ENCODE measurements at regions not wholly inside any gene's neighbourhood (a gene's known extent, or its start where the extent isn't known, plus 50 kb on each side); places are given as distances from the start of the nearest gene placed in this dataset.
"Not testable (repeated sequence)": the region's sequence is repeated elsewhere in the genome, so short reads cannot be mapped to it uniquely, and the experiment has no call there.

GRCh38 chr5:117594166-117594565 lies 1019.5 kb upstream of the SEMA6A start:
- no peak for DNase-seq
- TF ChIP-seq POLR2A (IDR thresholded peaks at IDR 0.05; ENCODE audit: low read length) (no peak), GATA1 (IDR thresholded peaks at IDR 0.05; ENCODE audit: low read depth, low read length) (no peak)

GRCh38 chr5:117590944-117591343 lies 1016.3 kb upstream of the SEMA6A start:
- peak in 1 of 2 experiments; percentile 13 for DNase-seq
- no peak for TF ChIP-seq GATA1 (IDR thresholded peaks at IDR 0.05; ENCODE audit: low read depth, low read length)
- TF ChIP-seq POLR2A (IDR thresholded peaks at IDR 0.05; ENCODE audit: low read length), result no peak

- DNase-seq, result no peak
- no peak for TF ChIP-seq GATA1 (IDR thresholded peaks at IDR 0.05; ENCODE audit: low read depth, low read length)
- no peak for TF ChIP-seq POLR2A (IDR thresholded peaks at IDR 0.05; ENCODE audit: low read length)
Observed at GRCh38 chr5:117588611-117589010, 1014.0 kb upstream of the SEMA6A start.

- TF ChIP-seq POLR2A (IDR thresholded peaks at IDR 0.05; ENCODE audit: low read length), result no peak
- no peak for TF ChIP-seq GATA1 (IDR thresholded peaks at IDR 0.05; ENCODE audit: low read depth, low read length)
- DNase-seq, result no peak
Observed at GRCh38 chr5:117587111-117587510, 1012.5 kb upstream of the SEMA6A start.

- TF ChIP-seq POLR2A (IDR thresholded peaks at IDR 0.05; ENCODE audit: low read length) (no peak), GATA1 (IDR thresholded peaks at IDR 0.05; ENCODE audit: low read depth, low read length) (no peak)
- DNase-seq, result no peak
Observed at GRCh38 chr5:117568622-117569021, 994.0 kb upstream of the SEMA6A start.

GRCh38 chr5:117568126-117568525 lies 993.5 kb upstream of the SEMA6A start:
- DNase-seq, result no peak
- no peak for TF ChIP-seq GATA1 (IDR thresholded peaks at IDR 0.05; ENCODE audit: low read depth, low read length)
- no peak for TF ChIP-seq POLR2A (IDR thresholded peaks at IDR 0.05; ENCODE audit: low read length)

GRCh38 chr5:117562647-117563046 lies 988.0 kb upstream of the SEMA6A start:
- DNase-seq, result no peak
- TF ChIP-seq GATA1 (IDR thresholded peaks at IDR 0.05; ENCODE audit: low read depth, low read length), result no peak
- no peak for TF ChIP-seq POLR2A (IDR thresholded peaks at IDR 0.05; ENCODE audit: low read length)

- DNase-seq, result no peak
- TF ChIP-seq GATA1 (IDR thresholded peaks at IDR 0.05; ENCODE audit: low read depth, low read length) (no peak), POLR2A (IDR thresholded peaks at IDR 0.05; ENCODE audit: low read length) (no peak)
Observed at GRCh38 chr5:117561531-117561930, 986.9 kb upstream of the SEMA6A start.

- no peak for TF ChIP-seq POLR2A (IDR thresholded peaks at IDR 0.05; ENCODE audit: low read length)
- no peak for TF ChIP-seq GATA1 (IDR thresholded peaks at IDR 0.05; ENCODE audit: low read depth, low read length)
- no peak for DNase-seq
Observed at GRCh38 chr5:117559005-117559844, 984.6 kb upstream of the SEMA6A start.

- no peak for DNase-seq
- TF ChIP-seq GATA1 (IDR thresholded peaks at IDR 0.05; ENCODE audit: low read depth, low read length), result no peak
- no peak for TF ChIP-seq POLR2A (IDR thresholded peaks at IDR 0.05; ENCODE audit: low read length)
Observed at GRCh38 chr5:117551236-117551635, 976.6 kb upstream of the SEMA6A start.

GRCh38 chr5:117547192-117547591 lies 972.6 kb upstream of the SEMA6A start:
- TF ChIP-seq POLR2A (IDR thresholded peaks at IDR 0.05; ENCODE audit: low read length) (no peak), GATA1 (IDR thresholded peaks at IDR 0.05; ENCODE audit: low read depth, low read length) (no peak)
- no peak for DNase-seq

GRCh38 chr5:117539692-117540091 lies 965.1 kb upstream of the SEMA6A start:
- TF ChIP-seq POLR2A (IDR thresholded peaks at IDR 0.05; ENCODE audit: low read length) (no peak), GATA1 (IDR thresholded peaks at IDR 0.05; ENCODE audit: low read depth, low read length) (no peak)

GRCh38 chr5:117533792-117534191 lies 959.2 kb upstream of the SEMA6A start:
- no peak for DNase-seq
- TF ChIP-seq GATA1 (IDR thresholded peaks at IDR 0.05; ENCODE audit: low read depth, low read length) (no peak), POLR2A (IDR thresholded peaks at IDR 0.05; ENCODE audit: low read length) (no peak)

More at GRCh38 chr5:117539692-117540091, 965.1 kb upstream of the SEMA6A start:
- DNase-seq, result no peak

- DNase-seq, result not testable (repeated sequence)
Observed at GRCh38 chr5:117533051-117533670, 958.5 kb upstream of the SEMA6A start.

- no peak for TF ChIP-seq GATA1 (IDR thresholded peaks at IDR 0.05; ENCODE audit: low read depth, low read length)
- TF ChIP-seq POLR2A (IDR thresholded peaks at IDR 0.05; ENCODE audit: low read length), result no peak
- DNase-seq, result no peak
Observed at GRCh38 chr5:117519957-117520500, 945.4 kb upstream of the SEMA6A start.
